Activated CD4-positive, alpha-beta memory T cell treated with anti-CD3 and anti-CD28 coated beads for 36 hours (primary cell): ENCODE measurements at regions not wholly inside any gene's neighbourhood (a gene's known extent, or its start where the extent isn't known, plus 50 kb on each side); places are given as distances from the start of the nearest gene placed in this dataset.

Source experiments
- CTCF ChIA-PET: fragments of 350-600 bp; sonication (Branson Sonifier 250); formaldehyde crosslinking; loops from one replicate; lab custom pipeline; 2021; ENCODE audit warnings: antibody characterized with exemption, inconsistent platforms; lab: Charles Lee
- POLR2A ChIA-PET: fragments of 350-600 bp; sonication (Branson Sonifier 250); formaldehyde crosslinking; loops from one replicate; lab custom pipeline; 2021; ENCODE audit warnings: antibody characterized with exemption; lab: Charles Lee
- DNase-seq: peaks from one replicate; pipeline ENCODE4 v3.0.0-alpha.2; 2020
- H3K27ac Mint-ChIP-seq: one replicate; pipeline ENCODE4 v1.8.0; 2021; ENCODE audit warnings: mixed read lengths
- H3K27me3 Mint-ChIP-seq: one replicate; pipeline ENCODE4 v1.8.0; 2021; ENCODE audit warnings: mixed read lengths
- H3K36me3 Mint-ChIP-seq: one replicate; pipeline ENCODE4 v1.8.0; 2021; ENCODE audit warnings: mixed read lengths
- H3K4me1 Mint-ChIP-seq: one replicate; pipeline ENCODE4 v1.8.0; 2021; ENCODE audit warnings: low read depth, mixed read lengths
- H3K4me3 Mint-ChIP-seq: one replicate; pipeline ENCODE4 v1.8.0; 2021; ENCODE audit warnings: mild to moderate bottlenecking, mixed read lengths
- H3K9me3 Mint-ChIP-seq: one replicate; pipeline ENCODE4 v1.8.0; 2021; ENCODE audit warnings: mixed read lengths
- intact Hi-C: fragments of 100-400 bp; cut with micrococcal nuclease; formaldehyde crosslinking; loops from one replicate; pipeline ENCODE4 v1.15.1; 2023

DNA sequence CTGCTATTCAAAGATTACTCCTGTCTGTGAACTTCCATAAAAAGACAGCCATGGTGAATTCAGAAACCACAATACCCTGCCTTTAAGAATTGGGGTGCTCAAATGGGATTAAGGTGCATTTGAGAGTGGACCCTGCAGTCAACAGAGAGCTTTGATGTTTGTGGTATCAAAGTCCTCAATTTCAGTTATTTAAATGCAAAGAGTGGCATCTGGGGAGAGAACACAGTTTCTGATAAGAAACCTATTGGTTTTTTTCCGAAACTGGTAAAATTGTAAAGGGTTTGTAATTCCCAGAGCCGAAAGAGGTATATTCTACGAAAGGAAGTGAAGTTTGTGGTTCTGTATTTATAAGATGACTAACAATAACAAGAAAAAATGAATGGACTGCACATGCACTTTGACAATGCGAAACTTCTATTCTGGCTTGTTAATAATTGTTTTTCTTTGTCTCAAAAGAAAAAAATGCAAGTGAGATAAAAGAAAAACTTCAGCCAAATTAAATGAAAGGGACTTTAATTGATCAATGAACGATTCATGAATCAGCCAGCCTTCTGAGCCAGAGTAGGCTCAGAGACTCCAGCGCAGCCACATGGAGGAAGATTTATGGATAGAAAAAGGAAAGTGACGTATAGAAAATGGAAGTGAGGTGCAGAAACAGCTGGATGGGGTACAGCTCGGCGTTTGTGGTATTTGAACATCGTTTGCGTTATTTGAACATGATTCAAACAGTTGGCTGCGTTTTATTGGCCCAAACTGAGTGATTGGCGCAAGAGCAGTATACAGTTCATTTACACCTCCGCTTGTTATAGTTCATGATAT is 70.5 kb upstream of the DUSP22 start:
- Mint-ChIP-seq H3K9me3 (no peaks in the 10 kb centered on the region), H3K36me3 (no peaks in the 10 kb centered on the region), H3K4me1 (peaks cover 66% of the 10 kb centered on the region), H3K27me3 (peaks cover 15% of the 10 kb centered on the region), H3K4me3 (peak overlapping the region; percentile 14), H3K27ac (no peak overlapping the region)
- CTCF ChIA-PET, result interaction anchor here (0.8 to 1.4 kb wide), 5 partner anchors 14 to 74 kb away, joined by 3 to 5 read pairs (median 3); no protein-coding TSS in a partner anchor
- DNase-seq, result no peak
- intact Hi-C loops, result loop anchor here (1.0 kb wide), 1 partner anchor 32 kb away; no protein-coding TSS in a partner anchor
- POLR2A ChIA-PET, result interaction anchor here (0.6 to 5.2 kb wide), 5 partner anchors 12 to 330 kb away, joined by 3 to 24 read pairs (median 5); partner anchors contain the start of gene IRF4

DNA sequence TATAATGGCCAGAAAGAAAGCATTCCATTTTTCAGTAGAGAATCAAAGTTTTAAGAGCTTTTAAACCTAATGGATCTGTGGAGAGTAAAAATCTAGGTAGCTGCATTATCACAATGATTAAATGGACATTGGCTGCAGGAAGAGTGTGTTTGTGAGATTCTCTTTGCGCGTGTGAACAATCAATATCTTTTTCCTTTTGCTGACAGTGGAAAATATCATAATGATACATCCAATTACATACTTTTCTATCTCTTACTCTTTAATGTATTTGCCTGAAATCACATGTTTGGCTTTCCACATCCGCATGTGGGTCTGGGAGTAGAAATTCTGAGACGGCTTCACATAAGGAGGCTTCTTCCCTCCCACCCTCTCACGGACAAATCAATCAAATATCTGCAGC is 69.8 kb upstream of the DUSP22 start:
- H3K36me3 Mint-ChIP-seq, result no peaks in the 10 kb centered on the region
- intact Hi-C loops, result no loop called here

DNA sequence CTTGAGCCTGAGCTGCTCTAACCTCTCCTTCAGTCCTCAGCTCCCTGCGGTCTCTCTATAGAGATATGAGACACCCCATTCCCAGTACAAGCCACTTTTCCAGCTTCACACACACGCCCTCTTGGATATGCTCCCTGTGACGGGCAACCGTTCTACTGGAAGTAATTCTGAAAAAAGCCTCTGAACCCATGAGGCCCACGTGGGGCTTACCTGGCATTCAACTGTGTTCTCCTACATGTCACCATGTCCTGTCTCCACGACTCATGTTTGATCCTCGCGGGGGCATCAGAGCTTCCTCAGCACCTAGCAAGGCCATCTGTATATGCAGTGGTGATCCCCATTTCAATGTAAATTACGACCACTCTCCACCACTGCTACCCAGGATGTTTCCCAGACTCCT is 69.2 kb upstream of the DUSP22 start:
- intact Hi-C loops, result no loop called here
- H3K27ac Mint-ChIP-seq, result no peak overlapping the region
- H3K4me1 Mint-ChIP-seq, result peaks cover 64% of the 10 kb centered on the region
- POLR2A ChIA-PET, result interaction anchor here (0.6 to 5.2 kb wide), 6 partner anchors 28 to 268 kb away, joined by 4 to 24 read pairs (median 9); partner anchors contain the start of gene IRF4
- H3K36me3 Mint-ChIP-seq, result no peaks in the 10 kb centered on the region
- CTCF ChIA-PET, result interaction anchor here (0.6 to 1.3 kb wide), 9 partner anchors 16 to 326 kb away, joined by 3 to 5 read pairs (median 3); partner anchors contain the start of gene IRF4
- no peak for DNase-seq
- H3K27me3 Mint-ChIP-seq, result peaks cover 13% of the 10 kb centered on the region
- H3K4me3 Mint-ChIP-seq, result no peak overlapping the region
- H3K9me3 Mint-ChIP-seq, result no peaks in the 10 kb centered on the region

More for the DNA sequence above, 69.8 kb upstream of the DUSP22 start:
- Mint-ChIP-seq H3K27ac (no peak overlapping the region), H3K9me3 (no peaks in the 10 kb centered on the region), H3K4me1 (peaks cover 64% of the 10 kb centered on the region), H3K27me3 (peaks cover 13% of the 10 kb centered on the region), H3K4me3 (no peak overlapping the region)
- DNase-seq, result no peak
- ChIA-PET CTCF (interaction anchor here (0.6 to 1.4 kb wide), 6 partner anchors 14 to 167 kb away, joined by 3 to 5 read pairs (median 4); no protein-coding TSS in a partner anchor), POLR2A (interaction anchor here (1.4 to 5.2 kb wide), 3 partner anchors 13 to 170 kb away, joined by 5 to 24 read pairs (median 22); partner anchors contain the start of gene IRF4)

DNA sequence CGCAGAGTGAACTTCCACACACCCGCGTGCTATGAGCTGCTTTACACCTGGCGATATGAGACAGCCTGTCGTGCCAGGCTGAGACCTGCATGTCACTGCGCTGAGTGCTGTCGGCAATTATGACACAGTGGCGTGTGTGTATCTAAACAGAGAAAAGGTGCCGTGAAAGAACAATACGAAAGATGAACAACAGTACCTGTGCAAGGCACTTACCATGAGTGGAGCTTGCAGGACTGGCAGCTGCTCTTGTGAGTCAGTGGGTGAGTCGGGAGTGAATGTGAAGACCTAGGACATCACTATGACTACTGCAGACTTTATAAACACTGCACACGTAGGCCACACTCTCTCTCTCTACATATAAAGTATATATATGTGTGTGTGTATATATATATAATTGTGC is 68.5 kb upstream of the DUSP22 start:
- Mint-ChIP-seq H3K9me3 (no peaks in the 10 kb centered on the region), H3K27ac (peak overlapping the region; percentile 96), H3K36me3 (no peaks in the 10 kb centered on the region), H3K4me1 (peaks cover 64% of the 10 kb centered on the region), H3K27me3 (peaks cover 12% of the 10 kb centered on the region), H3K4me3 (no peak overlapping the region)
- ChIA-PET CTCF (interaction anchor here (0.8 to 1.3 kb wide), 3 partner anchors 34 to 168 kb away, joined by 3 read pairs; partner anchors contain the start of gene IRF4), POLR2A (interaction anchor here (0.6 to 5.2 kb wide), 7 partner anchors 14 to 266 kb away, joined by 3 to 24 read pairs (median 5); partner anchors contain the start of gene IRF4)
- peak; percentile 68 for DNase-seq
- intact Hi-C loops, result loop anchor here (2.0 kb wide), 2 partner anchors 223 to 275 kb away; no protein-coding TSS in a partner anchor

DNA sequence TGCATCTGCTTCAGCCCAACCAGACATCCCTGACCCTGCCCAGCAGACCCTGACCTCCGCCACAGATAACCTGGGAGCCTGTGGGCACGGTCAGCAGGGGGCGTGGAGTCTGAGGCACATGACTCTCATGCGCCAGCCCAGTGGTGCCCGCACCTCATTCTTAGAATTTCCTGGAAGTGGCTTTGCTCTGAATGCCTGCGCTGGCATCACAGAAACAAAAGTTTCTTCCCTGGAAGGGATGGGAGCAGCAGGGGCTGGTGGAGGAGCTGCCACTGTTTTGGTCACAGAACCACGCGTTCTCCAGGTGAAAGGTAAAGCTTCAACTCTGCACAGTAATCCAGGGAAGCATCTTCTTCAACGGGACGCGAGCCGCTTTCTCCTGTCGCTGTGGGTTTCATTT is 67.9 kb upstream of the DUSP22 start:
- H3K9me3 Mint-ChIP-seq, result no peaks in the 10 kb centered on the region
- no peaks in the 10 kb centered on the region for H3K36me3 Mint-ChIP-seq
- no peak for DNase-seq
- CTCF ChIA-PET, result interaction anchor here (1.0 to 1.8 kb wide), 4 partner anchors 8 to 165 kb away, joined by 3 to 8 read pairs (median 4); no protein-coding TSS in a partner anchor
- peaks cover 69% of the 10 kb centered on the region for H3K4me1 Mint-ChIP-seq
- H3K4me3 Mint-ChIP-seq, result peak overlapping the region; percentile 54
- peaks cover 11% of the 10 kb centered on the region for H3K27me3 Mint-ChIP-seq
- intact Hi-C loops, result loop anchor here (2.0 kb wide), 2 partner anchors 222 to 274 kb away; no protein-coding TSS in a partner anchor
- POLR2A ChIA-PET, result interaction anchor here (0.6 to 5.2 kb wide), 11 partner anchors 8 to 269 kb away, joined by 3 to 24 read pairs (median 5); partner anchors contain the start of gene IRF4
- H3K27ac Mint-ChIP-seq, result peak overlapping the region; percentile 96

DNA sequence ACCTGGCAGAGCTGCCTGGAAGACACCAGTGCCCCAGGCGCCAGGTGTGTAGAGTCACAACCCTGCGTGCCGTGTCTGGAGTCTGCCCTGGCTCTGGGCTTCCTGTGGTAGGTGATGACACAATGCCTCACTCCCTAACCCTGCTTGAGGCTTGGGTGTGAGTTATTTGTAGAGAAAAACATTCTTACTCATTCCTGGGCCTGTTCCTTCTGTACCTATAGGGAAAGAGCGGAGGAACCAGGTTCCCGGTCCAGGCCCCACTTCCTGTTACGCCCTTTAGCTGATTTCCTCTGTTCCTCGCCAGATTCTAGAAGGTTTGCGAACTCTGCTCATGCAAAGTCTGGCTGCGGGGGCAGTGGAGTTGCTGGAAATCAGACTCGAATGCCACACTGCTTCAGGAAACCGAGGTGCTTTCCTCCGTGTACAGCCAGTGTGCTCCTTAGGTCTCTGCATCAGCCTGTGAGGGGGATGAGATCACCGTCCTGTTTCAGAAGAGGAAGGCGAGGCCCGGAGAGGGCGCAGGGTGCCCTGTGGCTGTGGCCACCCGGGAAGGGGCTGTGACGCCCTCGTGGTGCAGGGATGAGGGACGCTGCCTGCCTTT is 67.1 kb upstream of the DUSP22 start:
- CTCF ChIA-PET, result interaction anchor here (1.0 to 1.8 kb wide), 6 partner anchors 9 to 166 kb away, joined by 3 to 8 read pairs (median 4); no protein-coding TSS in a partner anchor

DNA sequence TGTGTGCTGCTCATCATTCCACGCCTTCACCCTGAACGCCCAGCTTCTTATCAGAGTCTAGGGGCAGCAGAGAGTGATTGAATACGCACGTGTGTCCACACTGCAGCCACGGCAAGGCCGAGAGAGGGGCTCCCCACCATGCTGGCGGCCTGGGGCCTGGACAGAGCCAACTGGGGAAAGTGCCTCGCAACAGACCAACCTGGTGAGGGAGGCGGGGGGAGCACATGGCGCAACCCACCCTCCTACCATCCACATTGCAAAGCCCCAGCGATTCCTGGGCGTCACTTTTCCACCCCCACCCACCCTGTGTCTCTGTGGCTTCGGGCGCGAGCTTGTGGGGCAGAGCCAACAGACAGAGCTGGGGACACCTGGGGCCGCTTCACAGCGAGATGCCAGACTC is 66.4 kb upstream of the DUSP22 start:
- peaks cover 12% of the 10 kb centered on the region for H3K27me3 Mint-ChIP-seq
- intact Hi-C loops, result loop anchor here (1.0 to 2.0 kb wide), 12 partner anchors 10 to 322 kb away; partner anchors contain the start of gene DUSP22
- CTCF ChIA-PET, result interaction anchor here (0.5 to 1.8 kb wide), 10 partner anchors 8 to 165 kb away, joined by 3 to 8 read pairs (median 4); no protein-coding TSS in a partner anchor
- peaks cover 69% of the 10 kb centered on the region for H3K4me1 Mint-ChIP-seq
- no peaks in the 10 kb centered on the region for H3K36me3 Mint-ChIP-seq
- peak overlapping the region; percentile 54 for H3K4me3 Mint-ChIP-seq
- POLR2A ChIA-PET, result interaction anchor here (0.6 to 5.2 kb wide), 6 partner anchors 16 to 167 kb away, joined by 3 to 24 read pairs (median 10); partner anchors contain the start of genes DUSP22 and IRF4
- DNase-seq, result no peak
- H3K27ac Mint-ChIP-seq, result peak overlapping the region; percentile 96
- no peaks in the 10 kb centered on the region for H3K9me3 Mint-ChIP-seq

More for the DNA sequence above, 67.1 kb upstream of the DUSP22 start:
- Mint-ChIP-seq H3K9me3 (no peaks in the 10 kb centered on the region), H3K27me3 (peaks cover 12% of the 10 kb centered on the region), H3K4me3 (peak overlapping the region; percentile 54), H3K27ac (peak overlapping the region; percentile 96), H3K4me1 (peaks cover 72% of the 10 kb centered on the region), H3K36me3 (no peaks in the 10 kb centered on the region)
- POLR2A ChIA-PET, result interaction anchor here (1.1 to 5.2 kb wide), 7 partner anchors 9 to 268 kb away, joined by 3 to 24 read pairs (median 12); partner anchors contain the start of gene IRF4
- peak; percentile 90 for DNase-seq
- intact Hi-C loops, result loop anchor here (1.0 to 2.0 kb wide), 12 partner anchors 10 to 323 kb away; partner anchors contain the start of gene DUSP22

DNA sequence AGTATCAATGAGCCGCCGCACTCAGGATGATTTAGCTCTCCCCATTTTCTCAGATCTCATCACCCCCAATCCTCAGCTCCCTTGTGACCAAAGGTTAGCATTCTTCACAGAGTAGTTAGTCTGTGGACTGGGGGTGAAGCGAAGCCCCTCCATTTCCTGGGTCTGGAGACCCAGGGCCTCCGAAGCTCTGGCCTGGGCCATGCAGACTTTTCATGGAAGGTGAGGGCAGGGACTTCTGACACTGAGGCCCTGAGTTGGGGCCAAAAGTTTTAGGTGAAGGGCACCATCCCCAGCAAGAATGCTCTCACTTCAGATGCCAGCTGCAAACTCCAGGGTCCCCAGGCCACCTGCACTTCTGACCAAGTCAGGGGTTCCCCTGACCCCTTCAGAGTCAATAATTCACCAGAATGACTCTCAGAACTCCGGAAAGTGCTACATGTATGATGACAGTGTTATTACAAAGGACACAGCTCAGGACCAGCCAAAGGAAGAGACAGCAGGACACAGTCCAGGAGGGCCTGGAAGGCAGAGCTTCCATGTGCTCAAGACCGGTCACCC is 65.7 kb upstream of the DUSP22 start:
- POLR2A ChIA-PET, result interaction anchor here (0.6 to 5.2 kb wide), 6 partner anchors 10 to 166 kb away, joined by 3 to 24 read pairs (median 8); partner anchors contain the start of genes DUSP22 and IRF4
- Mint-ChIP-seq H3K4me3 (no peak overlapping the region), H3K9me3 (no peaks in the 10 kb centered on the region), H3K36me3 (no peaks in the 10 kb centered on the region), H3K27ac (peak overlapping the region; percentile 42), H3K4me1 (peaks cover 66% of the 10 kb centered on the region), H3K27me3 (peaks cover 12% of the 10 kb centered on the region)
- intact Hi-C loops, result no loop called here
- CTCF ChIA-PET, result interaction anchor here (0.7 to 1.7 kb wide), 7 partner anchors 9 to 163 kb away, joined by 3 to 4 read pairs (median 3); no protein-coding TSS in a partner anchor
- DNase-seq, result no peak

DNA sequence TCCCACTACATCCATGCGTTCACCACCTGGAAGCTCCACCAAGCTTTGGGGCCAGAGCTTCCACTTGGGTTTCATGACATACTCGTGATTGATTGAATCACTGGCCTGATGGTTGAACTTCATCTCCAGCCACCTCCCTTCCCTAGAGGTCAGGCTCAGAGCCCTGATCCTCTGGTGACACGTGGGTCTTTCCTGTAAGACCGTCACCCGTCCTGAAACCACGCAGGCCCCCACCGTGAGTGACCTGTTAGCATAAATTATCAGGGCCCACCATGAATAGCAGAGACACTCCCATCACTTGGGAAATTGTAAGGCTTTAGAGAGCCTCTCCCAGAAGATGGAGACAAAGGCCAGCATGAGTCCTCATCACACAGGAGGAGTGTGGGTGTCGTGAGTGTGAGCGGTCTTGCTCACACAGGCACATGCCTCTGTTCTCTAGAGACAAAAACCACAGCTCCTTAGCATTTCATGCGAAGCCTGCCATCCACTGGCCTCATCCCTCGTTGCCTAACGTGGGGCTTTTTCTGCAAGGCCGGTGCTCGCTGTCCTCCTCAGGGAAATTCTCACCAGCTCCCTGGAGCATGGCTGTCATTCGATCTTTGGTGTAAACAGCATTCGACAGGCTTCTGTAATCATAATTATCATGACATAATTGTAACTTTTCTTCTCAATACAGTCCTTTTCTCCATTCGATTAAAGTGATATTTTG is 65.1 kb upstream of the DUSP22 start:
- CTCF ChIA-PET, result interaction anchor here (0.7 to 1.7 kb wide), 5 partner anchors 10 to 162 kb away, joined by 3 to 4 read pairs (median 3); no protein-coding TSS in a partner anchor
- POLR2A ChIA-PET, result interaction anchor here (1.0 to 1.3 kb wide), 2 partner anchors 9 to 18 kb away, joined by 3 to 4 read pairs; no protein-coding TSS in a partner anchor
- peaks cover 65% of the 10 kb centered on the region for H3K4me1 Mint-ChIP-seq
- H3K4me3 Mint-ChIP-seq, result no peak overlapping the region
- intact Hi-C loops, result no loop called here
- no peaks in the 10 kb centered on the region for H3K9me3 Mint-ChIP-seq
- H3K36me3 Mint-ChIP-seq, result no peaks in the 10 kb centered on the region
- peak overlapping the region; percentile 23 for H3K27ac Mint-ChIP-seq
- DNase-seq, result peak; percentile 50
- H3K27me3 Mint-ChIP-seq, result peaks cover 9% of the 10 kb centered on the region

DNA sequence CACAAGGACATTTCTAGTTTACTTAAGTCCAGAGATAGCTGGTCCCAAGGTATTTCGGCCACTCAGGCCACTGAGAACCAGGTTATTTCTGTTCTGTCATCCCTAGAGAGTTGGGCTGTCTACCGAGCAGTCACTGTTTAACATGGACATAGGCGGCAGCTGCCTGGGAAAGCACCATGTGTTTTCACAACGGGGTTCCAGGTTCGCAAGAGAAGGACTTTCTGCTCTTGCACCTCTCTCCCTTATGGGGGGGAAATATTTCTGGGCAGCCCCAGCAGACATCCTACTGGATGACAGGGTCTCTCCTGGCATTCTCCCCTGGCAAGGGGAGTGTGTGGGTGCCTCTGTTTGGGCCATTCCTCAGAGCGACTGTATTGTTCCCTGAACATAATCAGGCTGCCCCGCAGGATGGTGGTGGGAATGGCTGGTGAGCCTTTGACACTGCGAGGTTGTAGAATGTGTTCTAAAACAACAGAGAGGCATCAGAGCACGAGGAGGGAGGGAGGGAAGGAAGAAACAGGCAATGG is 64.4 kb upstream of the DUSP22 start:
- no peak for DNase-seq
- CTCF ChIA-PET, result interaction anchor here (1.7 kb wide), 1 partner anchor 39 kb away, joined by 4 read pairs; no protein-coding TSS in a partner anchor
- Mint-ChIP-seq H3K27ac (no peak overlapping the region), H3K36me3 (no peaks in the 10 kb centered on the region), H3K4me1 (peaks cover 66% of the 10 kb centered on the region), H3K4me3 (no peak overlapping the region), H3K9me3 (no peaks in the 10 kb centered on the region), H3K27me3 (peaks cover 9% of the 10 kb centered on the region)
- POLR2A ChIA-PET, result interaction anchor here (1.0 kb wide), 1 partner anchor 8 kb away, joined by 3 read pairs; no protein-coding TSS in a partner anchor
- intact Hi-C loops, result no loop called here
